ENCODE measurements at regions not wholly inside any gene's neighbourhood (a gene's known extent, or its start where the extent isn't known, plus 50 kb on each side); places are given as distances from the start of the nearest gene placed in this dataset.

- no peak for DNase-seq
Measured at GRCh38 chr6:156107624-156108101, 652.0 kb upstream of the NOX3 start.

GRCh38 chr6:156102129-156102528 is 646.5 kb upstream of the NOX3 start:
- no peak for DNase-seq

DNA sequence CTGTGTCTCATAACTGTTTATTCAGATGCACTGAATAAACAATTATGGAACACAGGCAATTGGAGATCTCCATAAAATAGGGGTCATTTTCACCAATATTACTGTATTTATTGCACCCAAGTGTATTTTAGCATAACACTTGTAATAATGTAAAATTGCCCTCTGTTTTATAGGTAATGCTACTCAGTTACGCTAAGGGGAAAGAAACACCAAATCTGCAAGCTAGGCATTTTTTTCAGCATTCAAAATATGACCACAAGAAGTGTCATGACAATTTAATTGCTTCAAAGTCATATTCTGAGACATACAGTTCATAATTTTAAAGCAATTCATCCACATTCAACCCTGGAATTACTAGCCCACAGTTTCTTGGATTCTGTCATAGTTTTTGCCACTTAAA is 643.2 kb upstream of the NOX3 start:
- DNase-seq, result no peak

DNA sequence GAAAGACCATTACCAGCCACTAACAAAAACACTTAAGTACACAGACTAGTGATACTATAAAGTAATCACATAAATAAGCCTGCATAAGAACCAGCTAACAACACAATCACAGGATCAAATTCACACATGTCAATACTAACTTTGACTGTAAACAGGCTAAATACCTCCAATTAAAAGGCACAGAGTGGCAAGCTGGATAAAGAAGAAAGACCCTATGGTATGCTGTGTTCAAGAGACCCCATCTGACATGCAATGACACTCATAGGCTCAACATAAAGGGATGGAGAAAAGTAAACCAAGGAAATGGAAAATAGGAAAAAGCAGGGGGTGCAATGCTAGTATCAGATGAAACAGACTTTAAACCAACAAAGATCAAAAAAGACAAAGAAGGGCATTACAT is 631.8 kb upstream of the NOX3 start:
- no peak for DNase-seq

DNA sequence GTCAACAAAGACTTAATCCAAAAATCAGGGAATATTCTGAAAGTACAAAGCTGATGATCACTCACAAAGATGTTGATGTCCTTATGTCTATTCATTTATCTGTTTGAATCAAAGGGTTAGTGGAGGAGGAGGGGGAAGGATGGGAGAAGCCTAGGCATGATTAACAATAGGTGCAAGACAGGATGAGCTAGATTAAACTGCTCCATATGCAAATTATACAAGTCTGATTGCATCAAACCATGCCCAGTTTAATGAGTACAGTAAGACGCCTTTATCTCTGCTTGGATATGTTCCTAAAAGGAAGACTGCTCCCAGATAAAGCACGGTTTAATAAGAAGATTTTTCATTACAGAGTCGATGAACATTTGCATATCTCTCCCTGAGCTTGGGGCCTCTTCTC is 626.4 kb upstream of the NOX3 start:
- no peak for DNase-seq

GRCh38 chr6:156080371-156080770 is 624.7 kb upstream of the NOX3 start:
- DNase-seq, result no peak

- DNase-seq, result no peak
Measured at GRCh38 chr6:156068881-156069280, 613.2 kb upstream of the NOX3 start.

DNA sequence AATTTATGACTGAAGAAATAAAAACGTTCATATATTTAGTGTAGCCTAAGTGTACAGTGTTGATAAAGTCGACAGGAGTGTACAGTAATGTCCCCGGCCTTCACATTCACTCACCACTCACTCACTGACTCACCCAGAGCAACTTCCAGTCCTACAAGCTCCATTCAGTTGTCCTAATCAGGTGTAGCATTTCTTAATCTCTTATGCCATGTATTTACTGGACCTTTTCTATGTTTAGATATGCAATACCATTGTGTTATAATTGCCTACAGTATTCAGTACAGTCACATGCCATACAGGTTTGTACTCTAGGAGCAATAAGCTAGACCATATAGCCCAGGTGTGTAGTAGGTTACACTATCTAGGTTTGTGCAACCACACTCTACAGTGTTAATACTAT is 610.2 kb upstream of the NOX3 start:
- no peak for DNase-seq

GRCh38 chr6:156062091-156062563 is 606.5 kb upstream of the NOX3 start:
- no peak for DNase-seq

DNA sequence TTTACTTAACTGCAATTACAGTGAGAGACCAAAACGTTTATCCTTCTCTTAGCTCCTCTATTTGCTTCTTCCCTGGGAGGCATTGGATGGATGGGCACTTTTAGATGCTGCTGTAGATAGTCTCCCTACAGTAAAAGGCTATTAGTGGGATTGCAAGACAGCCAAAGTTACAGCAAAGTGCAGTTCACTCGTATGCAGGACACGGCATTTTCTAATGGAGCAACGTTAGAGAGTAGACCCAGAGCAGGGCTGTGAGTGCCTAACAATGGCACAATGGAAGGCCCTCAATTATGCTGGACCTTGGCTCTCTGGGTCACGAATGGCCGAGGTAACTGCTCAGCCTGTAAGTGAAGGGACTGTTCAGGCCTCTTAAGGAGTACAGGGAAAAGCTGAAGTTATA is 605.8 kb upstream of the NOX3 start:
- no peak for DNase-seq

GRCh38 chr6:156060013-156060412 is 604.4 kb upstream of the NOX3 start:
- DNase-seq, result no peak

- no peak for DNase-seq
Measured at GRCh38 chr6:156058356-156058755, 602.7 kb upstream of the NOX3 start.

- DNase-seq, result no peak
Measured at GRCh38 chr6:156057869-156058268, 602.2 kb upstream of the NOX3 start.

- DNase-seq, result no peak
Measured at GRCh38 chr6:156056085-156056484, 600.4 kb upstream of the NOX3 start.

DNA sequence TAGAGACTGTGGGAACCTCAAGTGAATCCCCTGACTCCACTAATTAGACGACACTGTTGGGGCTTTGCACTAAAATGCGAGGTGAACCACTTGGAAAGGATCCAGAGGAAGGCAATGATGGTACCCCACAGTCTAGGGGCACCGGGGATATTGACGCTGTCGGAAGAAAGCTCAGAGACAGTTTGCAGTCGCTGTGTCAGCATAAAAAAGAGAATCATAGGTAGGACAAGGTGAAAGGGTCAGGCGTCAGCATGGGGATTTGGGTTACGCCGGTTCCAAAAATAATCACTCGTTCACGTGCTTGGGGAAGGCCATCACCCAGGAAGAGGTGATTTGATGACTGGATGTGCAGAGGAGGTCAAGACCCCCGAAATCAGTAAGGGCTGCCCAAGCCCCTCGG is 598.0 kb upstream of the NOX3 start:
- DNase-seq, result no peak

DNA sequence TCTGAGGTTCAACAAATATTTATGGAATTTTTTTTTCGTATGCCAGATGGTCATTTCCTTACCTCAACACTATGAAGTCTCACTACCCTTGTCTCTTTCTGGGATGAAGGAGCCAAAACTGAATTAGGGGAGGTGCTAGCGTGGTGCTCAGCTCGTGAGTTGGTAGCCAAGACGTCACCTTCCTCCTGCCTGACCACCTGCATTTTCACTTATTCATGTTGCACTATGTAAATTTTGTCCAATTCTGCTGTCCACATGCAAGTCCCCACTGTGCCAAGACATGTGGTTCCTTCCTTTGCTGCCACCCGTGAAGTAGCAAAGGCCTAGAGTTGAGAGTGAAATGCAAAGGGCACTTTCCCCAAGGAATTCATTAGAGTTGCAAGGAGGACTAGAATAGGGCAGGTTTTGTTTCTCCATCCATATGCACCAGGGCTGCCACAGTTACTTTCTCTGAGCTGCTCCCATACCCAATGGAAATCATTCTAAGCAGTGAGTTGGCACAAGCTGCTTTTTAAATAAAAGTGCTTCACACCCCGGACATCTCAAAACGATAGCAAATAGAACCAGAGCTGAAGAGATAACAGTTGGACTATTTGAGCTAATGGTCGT is 591.3 kb upstream of the NOX3 start:
- no peak for DNase-seq

DNA sequence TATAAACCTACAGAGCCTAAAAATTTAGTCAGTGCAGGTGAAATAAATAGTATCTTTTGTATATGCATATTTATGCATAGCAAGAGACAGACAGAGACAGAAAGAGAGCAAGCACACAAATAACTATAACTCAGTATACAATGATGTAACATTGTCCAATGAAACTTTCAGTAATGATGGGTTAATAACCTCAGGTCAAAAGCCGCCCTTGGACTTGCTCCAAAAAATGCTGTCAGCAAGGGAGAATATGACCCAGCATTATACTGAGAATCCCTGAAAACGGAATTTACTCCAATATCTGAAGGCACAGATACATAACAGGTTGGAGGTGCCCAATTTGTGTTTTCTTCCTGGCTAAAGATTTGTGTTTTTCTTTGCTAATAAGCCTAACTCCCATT is 590.6 kb upstream of the NOX3 start:
- no peak for DNase-seq

DNA sequence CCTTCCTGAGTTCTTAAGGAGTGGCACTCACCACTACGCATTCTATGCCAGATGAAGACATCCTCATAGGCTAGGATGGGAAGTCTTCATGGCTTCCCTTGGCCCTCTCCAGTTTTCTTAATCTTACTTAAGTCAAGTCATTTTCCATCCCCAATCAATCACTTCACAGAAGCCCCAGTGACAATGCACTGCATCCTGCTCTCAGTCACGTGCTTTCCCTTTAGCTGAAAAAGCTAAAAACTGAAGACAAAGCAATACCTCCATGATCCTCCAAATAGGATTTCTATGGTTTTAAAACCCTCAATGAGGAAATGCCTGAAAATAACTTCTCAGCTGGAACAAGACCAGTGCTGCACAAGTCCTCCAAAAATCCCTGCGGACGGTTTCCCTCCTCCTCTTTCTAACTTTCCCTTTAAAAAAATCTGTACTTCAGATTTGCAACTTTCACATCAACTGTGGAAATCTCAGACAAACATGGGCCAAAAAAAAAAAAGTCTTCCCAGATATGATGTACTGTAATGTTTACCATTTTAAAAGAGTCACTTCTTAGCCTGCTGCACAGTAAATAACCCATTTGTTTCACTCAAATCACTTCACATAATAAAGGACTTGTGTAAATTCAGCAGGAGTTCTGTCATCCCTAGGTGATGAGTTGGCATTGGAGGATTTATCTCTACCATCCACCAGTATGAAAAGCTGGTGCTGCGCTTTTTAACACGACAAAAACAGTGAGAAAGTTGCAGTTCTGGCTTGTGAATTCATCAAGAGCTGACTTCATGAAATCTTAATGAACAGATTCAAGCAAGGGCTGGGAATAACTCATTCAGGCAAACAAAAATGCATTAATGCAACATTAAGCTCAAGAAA is 590.0 kb upstream of the NOX3 start:
- DNase-seq, result no peak

GRCh38 chr6:156033598-156033997 is 578.0 kb upstream of the NOX3 start:
- DNase-seq, result no peak

DNA sequence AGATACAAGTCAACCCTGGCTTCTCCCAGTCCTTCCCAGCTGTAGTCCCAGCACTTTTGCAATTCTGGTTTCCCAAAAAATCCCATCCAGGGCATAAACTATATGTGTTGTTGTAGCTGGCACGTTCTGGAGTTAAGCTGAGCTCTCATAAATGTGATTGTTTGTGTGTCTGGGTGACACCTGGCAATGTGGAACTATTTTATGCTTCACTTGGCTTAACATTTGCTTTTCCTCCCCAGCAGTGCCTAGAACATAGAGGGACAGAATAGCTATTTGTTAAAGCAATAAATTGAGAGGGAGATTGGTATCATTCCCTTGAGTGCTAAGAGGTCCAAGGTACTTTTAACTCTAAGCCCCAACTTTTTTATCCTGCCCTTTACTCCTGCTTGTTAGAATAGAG is 575.9 kb upstream of the NOX3 start:
- DNase-seq, result no peak

DNA sequence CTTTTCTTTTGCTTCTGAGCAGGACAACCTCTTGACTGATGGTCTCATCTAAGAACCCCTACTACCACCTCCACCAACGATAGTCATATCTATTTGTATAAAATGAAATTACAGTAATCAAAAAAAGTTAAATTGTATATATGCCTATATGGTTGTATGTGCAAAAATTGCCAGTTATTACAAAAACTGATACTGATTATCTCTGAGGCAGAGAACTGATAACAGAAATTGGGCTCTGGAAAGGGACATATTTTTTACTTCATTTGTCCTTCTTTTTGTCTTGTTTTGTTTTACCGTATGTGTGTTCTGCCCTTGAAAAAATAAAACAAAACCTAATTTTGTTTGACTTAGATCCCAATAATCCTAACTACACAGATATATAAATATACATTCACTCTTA is 574.4 kb upstream of the NOX3 start:
- DNase-seq, result no peak

GRCh38 chr6:156029286-156029985 is 573.8 kb upstream of the NOX3 start:
- DNase-seq, result no peak

- DNase-seq, result no peak
Measured at GRCh38 chr6:156028335-156029131, 572.9 kb upstream of the NOX3 start.

All from NK-92 treated with Interleukin-12 subunit alpha and Interleukin-12 subunit beta, amount 100 ng/mL, for 24 hours (cell line).